Inflammatory macrophage treated with lipopolysaccharide for 1 hour (primary cell): ENCODE measurements at regions not wholly inside any gene's neighbourhood (a gene's known extent, or its start where the extent isn't known, plus 50 kb on each side); places are given as distances from the start of the nearest gene placed in this dataset.

ENCODE experiments used
- DNase-seq, 2 donors: peaks; one replicate each; pipeline ENCODE4 v3.0.0-alpha.2; 2020 to 2022

- peak; percentile 74 to 88 for DNase-seq
Measured at GRCh38 chr15:58329781-58330671, 101.8 kb upstream of the LIPC start.

GRCh38 chr15:58330741-58331559, 100.8 kb upstream of the LIPC start:
- DNase-seq: peak; percentile 90 to 98

GRCh38 chr15:58331560-58331912, 100.3 kb upstream of the LIPC start:
- DNase-seq: peak; percentile 89 to 95

- DNase-seq: peak; percentile 95 to 98
Measured at GRCh38 chr15:58331913-58332675, 99.7 kb upstream of the LIPC start.

GRCh38 chr15:58332676-58333400, 99.0 kb upstream of the LIPC start:
- DNase-seq: peak; percentile 43 to 74

- DNase-seq: no peak
Measured at GRCh38 chr15:58334803-58335202, 97.0 kb upstream of the LIPC start.

DNA sequence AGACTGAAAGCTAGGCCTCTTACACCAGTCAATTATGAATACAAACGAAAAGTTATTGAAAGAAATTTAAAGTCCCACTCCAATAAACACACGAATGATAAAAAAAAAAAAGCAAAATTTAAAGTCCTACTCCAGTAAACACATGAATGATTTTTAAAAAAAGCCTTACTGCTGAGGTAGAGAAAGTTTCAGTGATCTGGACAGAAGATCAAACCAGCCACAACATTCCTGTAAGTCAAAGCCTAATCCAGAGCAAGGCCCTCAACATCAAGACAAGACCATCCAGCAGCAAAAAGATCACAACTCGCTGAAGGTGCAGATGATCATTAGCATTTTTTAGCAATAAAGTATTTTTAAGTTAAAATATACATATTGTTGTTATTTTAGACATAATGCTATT, 95.6 kb upstream of the LIPC start:
- no peak for DNase-seq

DNA sequence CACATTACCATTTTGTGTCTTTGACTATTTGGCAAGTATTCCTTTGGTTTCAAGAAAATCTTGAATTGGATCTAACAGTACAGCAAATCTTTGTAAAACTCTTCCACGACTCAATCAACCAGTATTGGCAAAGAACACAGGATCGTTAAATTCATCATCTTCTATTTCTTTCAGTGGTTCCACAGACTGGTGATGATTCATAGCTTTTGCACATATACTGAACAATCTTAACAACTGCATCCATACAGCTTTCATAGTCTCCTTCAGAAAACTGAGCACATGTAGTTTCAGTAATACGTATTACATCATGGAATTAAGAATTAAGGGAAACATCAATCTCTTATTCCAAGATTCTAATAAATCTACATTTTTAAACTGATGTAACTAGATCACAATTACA, 91.6 kb upstream of the LIPC start:
- no peak for DNase-seq

DNA sequence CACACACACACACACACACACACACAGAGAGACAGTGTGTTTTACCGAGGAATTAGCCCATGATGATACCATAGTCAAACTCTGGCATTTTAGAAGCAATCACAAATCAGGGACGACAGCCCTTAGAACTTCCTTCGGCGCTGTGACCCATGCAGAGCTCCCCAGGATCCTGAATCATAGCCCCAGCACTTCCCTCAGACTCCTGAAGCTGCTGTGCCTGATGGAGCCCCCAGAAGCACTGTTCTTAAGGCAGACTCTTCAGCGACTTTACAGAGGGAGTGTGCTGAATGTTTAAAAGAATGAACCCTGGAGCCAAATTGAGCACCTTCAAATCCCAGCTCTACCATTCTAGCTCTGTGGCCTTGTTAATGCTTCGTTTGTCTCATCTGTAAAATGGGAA, 89.3 kb upstream of the LIPC start:
- DNase-seq: no peak

DNA sequence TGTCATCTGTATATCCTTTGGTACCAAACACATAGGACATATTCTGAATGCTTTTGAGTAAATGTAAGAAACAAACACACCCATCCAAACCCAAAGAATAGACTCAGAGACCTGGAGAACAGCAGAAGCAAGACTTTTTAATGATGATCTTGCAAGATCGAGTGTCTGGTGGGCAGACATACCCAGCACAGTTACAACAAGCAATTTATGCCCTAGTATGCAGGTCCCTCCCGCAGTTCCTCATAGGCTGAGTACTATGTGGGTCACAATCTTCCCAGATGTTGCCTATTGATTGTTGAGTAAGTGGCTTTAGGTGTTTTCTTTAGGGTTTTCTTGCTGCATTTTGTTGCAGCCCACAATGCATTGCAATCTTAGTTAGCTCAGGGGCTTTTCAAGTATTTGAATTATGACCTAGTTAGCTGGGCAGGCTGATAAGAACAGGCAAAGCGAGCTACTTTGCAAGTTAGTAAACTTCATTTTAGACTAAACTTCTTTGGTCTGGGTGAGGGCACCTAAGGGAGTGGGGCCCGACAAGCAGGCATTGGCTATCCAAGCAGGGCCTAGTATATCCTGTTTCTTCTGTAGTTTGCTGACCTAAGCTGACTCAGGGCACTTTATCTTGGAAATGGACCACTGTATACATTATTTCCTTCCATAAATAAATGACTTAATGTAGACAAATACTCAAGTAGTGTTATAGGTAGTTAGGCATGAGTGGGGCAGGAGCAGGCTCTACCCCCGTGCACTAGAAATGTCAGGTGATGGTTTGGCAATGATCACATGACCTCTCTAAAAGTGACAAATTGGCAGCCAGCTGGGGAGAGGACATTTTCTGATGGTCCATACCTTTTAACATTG, 87.3 kb upstream of the LIPC start:
- DNase-seq: no peak

GRCh38 chr15:58346361-58346760, 85.4 kb upstream of the LIPC start:
- no peak for DNase-seq

DNA sequence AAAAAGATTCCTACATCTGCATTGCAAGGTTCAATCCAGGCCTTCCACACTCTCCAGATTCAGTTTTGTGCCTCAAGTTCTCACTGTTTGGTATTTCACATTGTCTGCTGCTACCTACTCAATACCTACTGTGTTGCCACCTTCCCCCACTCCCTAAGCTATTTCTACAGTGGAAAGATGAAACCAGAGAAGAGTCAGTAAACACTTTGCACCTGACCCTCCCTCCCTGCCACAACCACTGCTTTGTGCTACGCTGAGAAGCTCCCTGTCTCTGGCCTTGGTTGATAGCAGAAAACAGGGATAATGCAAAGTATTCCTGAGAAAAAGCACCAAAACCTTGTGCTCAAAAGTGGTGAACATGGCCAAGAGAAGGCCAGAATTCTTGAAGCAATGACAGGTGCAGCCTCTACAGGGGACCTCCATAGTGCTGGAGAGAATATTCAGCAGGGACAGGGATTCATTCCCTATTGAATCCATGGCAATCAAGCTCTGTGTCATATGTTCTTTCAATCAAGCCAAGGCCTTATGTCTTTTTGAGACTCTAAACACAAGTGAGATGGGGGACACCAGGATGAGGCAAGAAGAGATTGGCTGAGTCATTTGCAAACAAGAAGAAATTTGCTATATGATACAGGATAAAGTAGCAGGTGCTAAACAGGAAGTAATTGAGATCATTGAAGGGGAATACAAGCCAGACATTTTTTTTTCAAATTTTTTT, 83.5 kb upstream of the LIPC start:
- no peak for DNase-seq

GRCh38 chr15:58352026-58352929, 79.5 kb upstream of the LIPC start:
- DNase-seq: no peak

DNA sequence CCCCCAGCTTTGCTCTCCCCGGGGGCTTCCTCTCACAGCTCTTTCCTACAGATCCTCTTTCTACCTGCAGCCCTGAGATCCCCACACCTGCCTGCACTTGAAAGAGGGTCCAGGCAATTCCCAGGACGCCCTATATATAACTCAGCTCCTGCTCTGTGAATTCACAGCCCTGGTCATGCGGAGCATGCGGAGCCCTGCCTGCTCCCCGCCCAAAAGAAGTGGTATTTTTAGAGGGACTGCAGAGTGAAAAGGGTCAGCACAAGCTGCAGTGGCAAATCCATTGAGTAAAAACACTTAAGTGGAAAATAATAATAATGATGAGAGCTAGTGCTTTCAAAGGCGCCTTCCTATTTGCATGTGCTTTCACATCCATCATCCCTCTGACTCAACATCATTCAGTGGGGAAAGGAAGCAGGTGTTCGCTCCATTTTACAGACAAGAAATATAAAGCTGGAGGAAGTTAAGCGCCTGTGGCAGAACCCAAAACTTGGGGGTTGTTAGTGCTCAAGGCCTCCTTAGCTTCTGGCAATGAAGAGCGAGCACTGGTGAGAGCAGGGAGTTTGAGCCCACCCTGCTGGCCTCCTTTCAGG, 76.3 kb upstream of the LIPC start:
- no peak for DNase-seq

DNA sequence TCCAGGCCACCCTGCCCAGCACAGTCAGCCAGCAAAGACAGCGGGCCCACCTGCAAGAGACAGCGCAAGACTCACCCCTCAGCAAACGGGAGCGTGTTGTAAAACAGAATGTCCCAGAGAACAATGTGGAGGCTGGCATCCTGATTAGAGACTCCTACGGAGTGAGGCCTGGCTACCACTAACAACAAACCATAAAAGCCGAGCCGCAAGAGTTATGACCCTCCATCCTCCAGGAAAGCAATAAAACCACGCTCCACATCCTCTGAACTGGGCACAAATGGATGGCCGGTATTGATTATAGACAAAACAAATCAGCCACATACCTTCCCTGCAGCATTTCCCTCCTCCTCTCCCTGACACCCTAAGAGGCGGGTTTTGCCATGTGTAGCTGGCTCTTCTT, 75.8 kb upstream of the LIPC start:
- DNase-seq: no peak

DNA sequence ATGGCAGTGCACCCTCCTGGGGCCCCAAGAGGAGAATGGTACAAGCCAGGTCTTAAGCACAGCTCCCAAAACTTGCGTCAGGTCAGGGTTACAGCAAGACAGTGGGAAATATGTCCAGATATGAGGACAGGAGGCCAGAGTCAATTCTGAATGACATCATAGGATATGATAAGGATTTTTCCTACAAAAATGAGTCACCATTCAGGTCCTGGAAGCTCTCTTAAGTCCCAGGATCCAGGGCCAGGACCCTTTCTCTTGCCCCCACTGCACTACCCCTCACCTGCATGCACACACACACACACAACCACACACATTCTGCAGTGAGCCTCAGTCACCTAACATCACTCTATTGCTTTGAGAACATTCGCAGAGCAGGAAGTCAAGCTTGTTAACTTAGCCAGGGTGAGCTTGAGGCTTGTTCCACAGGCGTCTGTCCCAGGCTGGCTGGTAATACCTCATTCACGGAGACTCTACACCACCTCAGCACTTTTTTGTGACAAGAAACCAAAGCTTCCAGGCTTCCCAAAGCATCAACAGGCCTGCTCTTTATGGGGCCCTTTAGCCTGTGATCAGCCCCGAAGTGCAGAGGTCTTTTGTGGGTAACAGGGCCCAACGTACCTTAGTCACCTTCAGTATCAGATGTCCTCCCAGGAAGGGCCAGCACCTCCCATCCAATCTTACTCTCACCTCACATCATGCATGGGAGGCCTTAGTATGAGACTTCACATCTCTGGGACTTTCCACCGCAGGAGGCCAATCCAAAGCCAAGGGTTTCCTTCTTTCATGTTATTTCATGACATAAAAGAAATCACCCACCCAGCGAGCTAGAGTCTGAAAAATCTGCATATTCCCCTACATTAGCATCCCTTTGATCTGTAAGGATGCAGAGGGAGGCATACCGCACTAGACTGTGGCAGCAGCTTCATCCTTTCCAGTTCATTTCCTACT, 74.0 kb upstream of the LIPC start:
- no peak for DNase-seq

DNA sequence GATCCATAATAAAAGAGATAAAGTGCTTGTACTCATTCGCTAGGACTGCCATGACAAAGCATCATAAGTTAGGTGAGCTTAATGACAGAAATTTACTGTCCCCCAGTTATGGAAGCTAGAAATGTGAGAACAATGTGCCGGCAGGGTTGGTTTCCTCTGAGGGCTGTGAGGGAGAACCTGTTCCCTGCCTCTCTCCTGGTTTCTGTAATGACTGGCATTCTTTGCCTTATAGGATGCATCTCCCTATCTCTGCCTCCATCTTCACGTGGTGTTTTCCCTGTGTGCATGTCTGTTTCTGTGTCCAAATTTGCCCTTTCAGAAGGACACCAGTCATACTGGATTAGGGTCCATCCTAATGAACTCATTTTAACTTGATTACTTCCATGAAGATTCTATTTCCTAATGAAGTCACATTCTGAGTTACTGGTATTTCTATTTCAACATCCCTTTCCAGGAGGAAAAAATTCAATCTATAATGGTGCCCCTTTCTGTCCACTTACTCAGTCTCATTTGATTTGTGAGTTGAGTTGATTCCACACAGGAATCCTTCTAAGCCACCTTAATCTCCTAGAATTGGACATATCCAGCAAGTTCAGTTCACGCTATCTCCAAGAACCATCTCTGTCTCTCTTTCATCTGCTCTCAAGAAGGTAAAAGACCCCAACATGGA, 71.2 kb upstream of the LIPC start:
- no peak for DNase-seq
